Adrenal gland (tissue), 5 donors: ENCODE measurements at regions not wholly inside any gene's neighbourhood (a gene's known extent, or its start where the extent isn't known, plus 50 kb on each side); places are given as distances from the start of the nearest gene placed in this dataset.

Experiments used
- POLR2A ChIP-seq, 2 donors: fragments of 450-650 bp; IDR thresholded peaks; one replicate each; pipeline ENCODE4 v1.6.1; 2017; ENCODE audit warnings: antibody characterized with exemption in 2 of 2, mild to moderate bottlenecking in 2 of 2, moderate library complexity in 1 of 2
- TF ChIP-seq, protein P1 (sequence below), 6 experiments: fragments of 450-650 bp in 4 of 6; fragments of 200-600 bp in 2 of 6; sonication (generic) in 1 of 6; IDR thresholded peaks; 1 replicate in 5 of 6; 2 replicates in 1 of 6; pipeline versions ENCODE4 v1.5.1 to v1.8.0; 2016 to 2021; ENCODE audit warnings: antibody characterized with exemption in 6 of 6, mild to moderate bottlenecking in 2 of 6, moderate library complexity in 1 of 6
- donor health status: DM: no; HTN: no; CAD: no.

DNA sequence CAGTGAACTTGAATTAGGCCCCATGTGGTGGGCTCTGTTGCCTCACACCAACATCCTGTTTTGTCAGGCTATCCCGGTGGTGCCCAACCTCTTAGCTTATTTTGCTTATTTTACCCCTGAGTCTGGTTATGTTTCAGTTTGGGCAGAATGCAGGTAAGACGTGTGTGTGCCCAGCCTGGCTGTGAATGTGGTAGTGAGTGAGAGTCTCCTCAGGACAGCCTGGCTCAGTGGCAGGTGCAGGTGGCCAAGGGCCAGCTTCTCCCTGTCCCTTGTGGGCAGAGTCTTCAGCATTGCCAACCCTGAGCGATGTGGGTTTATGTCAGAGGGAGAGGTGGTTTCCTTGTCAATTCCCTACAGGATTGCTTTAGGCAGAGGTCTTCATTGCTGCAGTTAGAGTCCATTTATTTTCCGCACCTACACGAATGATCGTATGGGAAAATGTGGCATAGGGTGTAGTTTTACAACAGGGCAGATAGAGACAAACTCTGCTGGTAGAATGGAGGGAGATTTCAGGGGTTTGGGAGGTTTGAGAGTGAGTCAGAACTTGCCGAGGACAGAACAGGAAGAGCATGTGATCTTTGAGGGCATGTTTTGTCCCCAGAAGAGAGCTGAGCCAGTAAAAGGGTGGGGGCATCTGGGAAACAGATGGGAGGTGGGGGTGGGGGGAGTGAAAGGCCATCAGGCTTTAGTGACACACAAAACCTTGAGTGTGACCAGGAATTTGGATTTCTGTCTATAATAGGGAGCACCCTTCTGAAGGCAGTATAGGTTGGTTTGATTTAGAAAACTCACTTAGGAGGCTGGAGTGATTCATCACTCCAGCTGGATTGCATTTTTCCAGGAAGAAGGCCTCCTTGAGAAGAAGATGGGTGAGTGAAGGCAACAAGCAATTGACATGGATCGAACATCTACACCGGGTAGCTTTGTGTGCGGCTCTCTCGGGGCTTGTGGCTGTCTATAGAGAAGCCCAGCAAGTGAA, 156.2 kb upstream of the CELF4 start:
- TF ChIP-seq POLR2A (IDR thresholded peaks at IDR 0.05): no peak
- TF ChIP-seq, protein P1, sequence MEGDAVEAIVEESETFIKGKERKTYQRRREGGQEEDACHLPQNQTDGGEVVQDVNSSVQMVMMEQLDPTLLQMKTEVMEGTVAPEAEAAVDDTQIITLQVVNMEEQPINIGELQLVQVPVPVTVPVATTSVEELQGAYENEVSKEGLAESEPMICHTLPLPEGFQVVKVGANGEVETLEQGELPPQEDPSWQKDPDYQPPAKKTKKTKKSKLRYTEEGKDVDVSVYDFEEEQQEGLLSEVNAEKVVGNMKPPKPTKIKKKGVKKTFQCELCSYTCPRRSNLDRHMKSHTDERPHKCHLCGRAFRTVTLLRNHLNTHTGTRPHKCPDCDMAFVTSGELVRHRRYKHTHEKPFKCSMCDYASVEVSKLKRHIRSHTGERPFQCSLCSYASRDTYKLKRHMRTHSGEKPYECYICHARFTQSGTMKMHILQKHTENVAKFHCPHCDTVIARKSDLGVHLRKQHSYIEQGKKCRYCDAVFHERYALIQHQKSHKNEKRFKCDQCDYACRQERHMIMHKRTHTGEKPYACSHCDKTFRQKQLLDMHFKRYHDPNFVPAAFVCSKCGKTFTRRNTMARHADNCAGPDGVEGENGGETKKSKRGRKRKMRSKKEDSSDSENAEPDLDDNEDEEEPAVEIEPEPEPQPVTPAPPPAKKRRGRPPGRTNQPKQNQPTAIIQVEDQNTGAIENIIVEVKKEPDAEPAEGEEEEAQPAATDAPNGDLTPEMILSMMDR (IDR thresholded peaks at IDR 0.05): no peak
